HCT116 (cell line): ENCODE measurements at regions not wholly inside any gene's neighbourhood (a gene's known extent, or its start where the extent isn't known, plus 50 kb on each side); places are given as distances from the start of the nearest gene placed in this dataset.

Source experiments
- ATAC-seq: fragments of 200-7000 bp; cut with Tn5 transposase; 2 replicates; pipeline ENCODE4 v1.9.1; 2020; ENCODE audit warnings: mild to moderate bottlenecking, moderate library complexity
- BruUV-seq: library from RNA; stranded (reverse); fragments of 400-500 nt; replicated peaks from 2 replicates; lab custom pipeline; 2021; lab: Mats Ljungman, UMichigan
- CTCF ChIA-PET: fragments of 300-600 bp; sonication (Branson Sonifier 250); formaldehyde crosslinking; loops from one replicate; lab custom pipeline; 2021; ENCODE audit warnings: antibody characterized with exemption; lab: Charles Lee
- POLR2A ChIA-PET: fragments of 300-600, 350-600 bp; sonication (Branson Sonifier 250); formaldehyde crosslinking; loops from one replicate; lab custom pipeline; 2021; ENCODE audit warnings: antibody characterized with exemption; lab: Charles Lee
- RAD21 ChIA-PET, 2 experiments: fragments of 300-600 bp; sonication (Branson Sonifier 250); formaldehyde crosslinking; loops; one replicate each; lab custom pipeline; 2023; ENCODE audit warnings: low total read pairs in 2 of 2; ENCODE audit not compliant: uncharacterized antibody in 2 of 2, unreplicated experiment in 2 of 2, low non-redundant PET in 1 of 2; lab: Charles Lee
- DNase-seq: peaks from one replicate; pipeline ENCODE4 v3.0.0-alpha.2; 2010; ENCODE audit warnings: low read depth, low spot score
- H2AFZ ChIP-seq: fragments of 200-600 bp; shearing (Covaris generic), sonication (generic); 2 replicates; pipeline ENCODE4 v1.6.1; 2017; ENCODE audit warnings: low read depth, mixed run types, mixed read lengths, antibody characterized with exemption, low read length; ENCODE audit not compliant: poor library complexity, severe bottlenecking
- H3K27ac ChIP-seq: 2 replicates; pipeline ENCODE4 v1.5.1; 2012; ENCODE audit warnings: low read depth, low read length
- H3K27me3 ChIP-seq: fragments of 200-600 bp; sonication (generic); 2 replicates; pipeline ENCODE4 v1.6.1; 2016; ENCODE audit warnings: mixed run types, low read length, mixed read lengths; ENCODE audit not compliant: insufficient read depth
- H3K36me3 ChIP-seq, 2 experiments: fragments of 200-500 bp in 1 of 2; fragments of 200-600 bp in 1 of 2; sonication (Bioruptor generic) in 1 of 2; sonication (generic) in 1 of 2; 2 replicates each; pipeline versions ENCODE4 v1.5.1 to v1.6.1; 2014 to 2016; ENCODE audit warnings: low read length in 2 of 2, inconsistent platforms in 1 of 2, mixed read lengths in 1 of 2, mixed run types in 1 of 2; ENCODE audit not compliant: insufficient read depth in 2 of 2, control insufficient read depth in 1 of 2
- H3K4me1 ChIP-seq, 2 experiments: fragments of 200-600 bp in 1 of 2; sonication (generic) in 1 of 2; 2 replicates each; pipeline versions ENCODE4 v1.5.1 to v1.6.1; 2012 to 2017; ENCODE audit warnings: low read length in 2 of 2, inconsistent platforms in 1 of 2, mild to moderate bottlenecking in 1 of 2, mixed read lengths in 1 of 2, mixed run types in 1 of 2, moderate library complexity in 1 of 2; ENCODE audit not compliant: insufficient read depth in 2 of 2, control insufficient read depth in 1 of 2
- H3K4me2 ChIP-seq: fragments of 200-600 bp; sonication (generic); 2 replicates; pipeline ENCODE4 v1.6.1; 2017; ENCODE audit warnings: mixed run types, low read length, mixed read lengths
- H3K4me3 ChIP-seq, 2 experiments: fragments of 200-600 bp in 1 of 2; sonication (generic) in 1 of 2; replicated peaks in 1 of 2; 2 replicates each; pipeline ENCODE4 v1.5.1; 2011 to 2016; ENCODE audit warnings: low read length in 2 of 2, control low read depth in 1 of 2, low read depth in 1 of 2, mild to moderate bottlenecking in 1 of 2, mixed read lengths in 1 of 2, mixed run types in 1 of 2
- H3K79me2 ChIP-seq: fragments of 200-600 bp; sonication (generic); 2 replicates; pipeline ENCODE4 v1.6.1; 2017; ENCODE audit warnings: mild to moderate bottlenecking, mixed run types, low read length, moderate library complexity, mixed read lengths; ENCODE audit not compliant: insufficient read depth
- H3K9ac ChIP-seq: fragments of 200-600 bp; sonication (generic); 2 replicates; pipeline ENCODE4 v1.6.1; 2016; ENCODE audit warnings: low read length, mixed read lengths
- H3K9me2 ChIP-seq: fragments of 200-600 bp; sonication (generic), shearing (Covaris generic); 2 replicates; pipeline ENCODE4 v1.6.1; 2017; ENCODE audit warnings: mixed run types, mild to moderate bottlenecking, moderate library complexity; ENCODE audit not compliant: insufficient read depth
- H3K9me3 ChIP-seq, 2 experiments: fragments of 200-500 bp in 1 of 2; fragments of 200-600 bp in 1 of 2; sonication (Bioruptor generic) in 1 of 2; sonication (generic) in 1 of 2; 2 replicates each; pipeline ENCODE4 v1.6.1; 2014 to 2017; ENCODE audit warnings: low read length in 2 of 2, mixed read lengths in 2 of 2, inconsistent platforms in 1 of 2, low read depth in 1 of 2, mild to moderate bottlenecking in 1 of 2, mixed run types in 1 of 2, moderate library complexity in 1 of 2; ENCODE audit not compliant: control insufficient read depth in 1 of 2, insufficient read depth in 1 of 2
- H4K20me1 ChIP-seq: fragments of 200-600 bp; sonication (generic), shearing (Covaris generic); 2 replicates; pipeline ENCODE4 v1.6.1; 2017; ENCODE audit warnings: mixed run types, mild to moderate bottlenecking, moderate library complexity; ENCODE audit not compliant: insufficient read depth
- CEBPB ChIP-seq: IDR thresholded peaks from 2 replicates; pipeline ENCODE4 v1.6.1; 2012; ENCODE audit warnings: low read depth
- CTCF ChIP-seq, 3 experiments: fragments of 200-600 bp in 1 of 3; sonication (generic) in 1 of 3; IDR thresholded peaks in 2 of 3; conservative IDR thresholded peaks in 1 of 3; 2 replicates each; pipeline ENCODE4 v1.5.1; 2012 to 2017; ENCODE audit warnings: low read depth in 2 of 3, low read length in 2 of 3, antibody characterized with exemption in 1 of 3, borderline replicate concordance in 1 of 3, control low read depth in 1 of 3, mild to moderate bottlenecking in 1 of 3, mixed read lengths in 1 of 3, mixed run types in 1 of 3, moderate library complexity in 1 of 3; ENCODE audit not compliant: insufficient read depth in 1 of 3
- EGR1 ChIP-seq: IDR thresholded peaks from 2 replicates; pipeline ENCODE4 v1.6.1; 2012; ENCODE audit warnings: low read depth
- POLR2AphosphoS5 ChIP-seq: IDR thresholded peaks from 2 replicates; pipeline ENCODE4 v1.6.1; 2011; ENCODE audit warnings: mild to moderate bottlenecking, low read depth, low read length, moderate library complexity
- RAD21 ChIP-seq: IDR thresholded peaks from 2 replicates; pipeline ENCODE4 v1.6.1; 2012; ENCODE audit warnings: low read depth, mild to moderate bottlenecking
- SIN3A ChIP-seq: IDR thresholded peaks from 2 replicates; pipeline ENCODE4 v1.6.1; 2012; ENCODE audit warnings: low read depth
- ZBTB33 ChIP-seq: IDR thresholded peaks from 2 replicates; pipeline ENCODE4 v1.6.1; 2011; ENCODE audit warnings: mild to moderate bottlenecking, low read length, moderate library complexity; ENCODE audit not compliant: insufficient replicate concordance; ENCODE audit errors: extremely low read depth
- ZNF274 ChIP-seq: fragments of 200-500 bp; sonication (Bioruptor generic); IDR thresholded peaks from 2 replicates; pipeline ENCODE4 v1.6.1; 2014; ENCODE audit warnings: mild to moderate bottlenecking, low read depth, low read length, inconsistent platforms
- intact Hi-C: fragments of 100-400 bp; cut with micrococcal nuclease; formaldehyde crosslinking; loops from 2 replicates; pipeline ENCODE4 v1.10.0; 2022

- DNase-seq (no peak), ATAC-seq (no peak)
- H3K4me1 ChIP-seq, result no peaks in the 10 kb centered on the region; a peak in 2 of 4 replicates
- BruUV-seq, result no TSS peak
- H3K27me3 ChIP-seq, result no peaks in the 10 kb centered on the region
- TF ChIP-seq RAD21, result no peak
- no peak for TF ChIP-seq ZBTB33
- no peak for TF ChIP-seq CEBPB
- TF ChIP-seq EGR1, result no peak
- TF ChIP-seq CTCF (IDR thresholded peaks at IDR 0.05 in 2 of 3, conservative IDR thresholded peaks at IDR 0.05 in 1 of 3; ENCODE audit: borderline replicate concordance in 1 of 3, insufficient read depth in 1 of 3, low read depth in 2 of 3, low read length in 2 of 3), result no peak
- no peak for TF ChIP-seq ZNF274
- TF ChIP-seq POLR2AphosphoS5, result no peak
- TF ChIP-seq SIN3A, result no peak
- no peaks in the 10 kb centered on the region for H3K79me2 ChIP-seq
- no peaks in the 10 kb centered on the region for H3K36me3 ChIP-seq
- no peaks in the 10 kb centered on the region for H4K20me1 ChIP-seq
- no peaks in the 10 kb centered on the region for H3K9me2 ChIP-seq
- RAD21 ChIA-PET, result no interaction called here
- POLR2A ChIA-PET, result no interaction called here
- no peak overlapping the region for H2AFZ ChIP-seq
- no peaks in the 10 kb centered on the region for H3K9me3 ChIP-seq
- H3K4me2 ChIP-seq, result no peak overlapping the region
- no peak overlapping the region for H3K9ac ChIP-seq
- intact Hi-C loops, result no loop called here
- CTCF ChIA-PET, result no interaction called here
- no peak overlapping the region for H3K27ac ChIP-seq
- no peak overlapping the region for H3K4me3 ChIP-seq
These were observed 67.7 kb downstream of the CPN2 start for GRCh38 chr3:194283221-194284006.
